ENCODE measurements at regions not wholly inside any gene's neighbourhood (a gene's known extent, or its start where the extent isn't known, plus 50 kb on each side); places are given as distances from the start of the nearest gene placed in this dataset.

- Histone ChIP-seq H2AK5ac (ENCODE audit: insufficient read length, low read length) (no peak overlapping the region), H4K20me1 (ENCODE audit: control insufficient read depth, insufficient read depth, insufficient read length) (no peaks in the 10 kb centered on the region), H3K27me3 (ENCODE audit: insufficient read depth, low read length) (no peaks in the 10 kb centered on the region), H2BK120ac (ENCODE audit: low read depth, low read length, poor library complexity, severe bottlenecking) (no peak overlapping the region), H2BK12ac (ENCODE audit: insufficient read length, low read depth, low read length) (no peak overlapping the region), H2BK20ac (ENCODE audit: low read depth, low read length, poor library complexity, severe bottlenecking) (no peak overlapping the region), H3K27ac (ENCODE audit: insufficient read length, low read depth, low read length) (no peak overlapping the region), H3K9me3 (ENCODE audit: control insufficient read depth, low read depth, low read length) (no peaks in the 10 kb centered on the region), H4K5ac (ENCODE audit: insufficient read length, low read depth, low read length) (no peak overlapping the region), H3K23me2 (ENCODE audit: insufficient read length, low read depth, low read length, poor library complexity, severe bottlenecking) (no peaks in the 10 kb centered on the region), H4K91ac (ENCODE audit: insufficient read length, low read depth, low read length) (no peak overlapping the region), H2BK15ac (ENCODE audit: low read depth, low read length) (no peak overlapping the region), H3T11ph (ENCODE audit: low read length) (no peak overlapping the region), H3K79me1 (ENCODE audit: insufficient read depth, low read depth, low read length, poor library complexity, severe bottlenecking) (no peaks in the 10 kb centered on the region), H4K8ac (replicated peaks; ENCODE audit: insufficient read length, low read depth, low read length) (no peak overlapping the region), H2AFZ (ENCODE audit: low read length) (no peak overlapping the region), H3K18ac (ENCODE audit: insufficient read length, low read depth, low read length) (no peak overlapping the region), H3K23ac (ENCODE audit: insufficient read length, low read depth, low read length) (no peak overlapping the region), H3K4ac (ENCODE audit: low read depth, low read length) (no peak overlapping the region), H3K4me1 (ENCODE audit: insufficient read depth, low read length) (no peaks in the 10 kb centered on the region), H3K14ac (ENCODE audit: insufficient read depth, low read length) (no peak overlapping the region), H3K9ac (ENCODE audit: extremely low read depth, insufficient read length, low read length) (no peak overlapping the region), H3K56ac (ENCODE audit: insufficient read length, low read depth, low read length) (no peak overlapping the region), H3K4me2 (ENCODE audit: insufficient read depth, insufficient read length, low read length) (no peak overlapping the region), H3K79me2 (ENCODE audit: insufficient read depth, low read length) (no peaks in the 10 kb centered on the region), H2BK5ac (ENCODE audit: insufficient read length, low read length) (no peak overlapping the region)
- H3K9me3 Mint-ChIP-seq, result peaks cover 11 to 13% of the 10 kb centered on the region in 2 experiments; a peak in 4 of 5 replicates
- peaks cover 3 to 7% of the 10 kb centered on the region in 2 experiments for H3K4me1 Mint-ChIP-seq
- H3K36me3 Mint-ChIP-seq (ENCODE audit: insufficient read depth in 1 of 3, low read depth in 3 of 3), result peaks cover 3 to 13% (median 6%) of the 10 kb centered on the region in 3 experiments; a peak in 4 of 7 replicates
- H3K4me3 Mint-ChIP-seq, result no peak overlapping the region
- H3K27me3 Mint-ChIP-seq (ENCODE audit: low read depth), result no peaks in the 10 kb centered on the region; the same call in 1 of the 2 replicates
- no peak for DNase-seq
- WGBS (ENCODE audit: extremely low coverage, insufficient read length, low lambda C conversion rate), result no CpG with 5 or more reads among the region's 2 CpGs
- no peak overlapping the region for H3K27ac Mint-ChIP-seq
- TF ChIP-seq CTCF (conservative IDR thresholded peaks at IDR 0.05), result no peak
Observed at GRCh38 chr7:41475801-41476459, 227.0 kb downstream of the INHBA start.

Data from H9 (cell line).